Tibial artery (tissue), 4 donors: ENCODE measurements at regions not wholly inside any gene's neighbourhood (a gene's known extent, or its start where the extent isn't known, plus 50 kb on each side); places are given as distances from the start of the nearest gene placed in this dataset.

Experiments
- DNase-seq, 2 donors: peaks; one replicate each; pipeline ENCODE4 v3.0.0-alpha.2; 2019
- H3K27ac ChIP-seq, 2 donors: fragments of 200-600 bp; sonication (generic) in 1 of 2; 1 replicate in 1 of 2; 2 replicates in 1 of 2; pipeline ENCODE4 v1.5.1; 2018 to 2019; ENCODE audit warnings: mild to moderate bottlenecking in 1 of 2
- H3K27me3 ChIP-seq, 2 donors: fragments of 200-600 bp; sonication (generic) in 1 of 2; one replicate each; pipeline versions ENCODE4 v1.5.1 to v1.6.0; 2016 to 2019
- H3K36me3 ChIP-seq, 3 donors: fragments of 200-600 bp; sonication (generic) in 2 of 3; one replicate each; pipeline ENCODE4 v1.5.1; 2016 to 2019; ENCODE audit warnings: mild to moderate bottlenecking in 2 of 3
- H3K4me1 ChIP-seq, 4 donors: fragments of 200-600 bp; sonication (generic) in 2 of 4; 1 replicate in 3 of 4; 2 replicates in 1 of 4; pipeline ENCODE4 v1.5.1; 2016 to 2019
- H3K4me3 ChIP-seq, 2 donors: fragments of 200-600 bp; sonication (generic) in 1 of 2; 1 replicate in 1 of 2; 2 replicates in 1 of 2; pipeline ENCODE4 v1.5.1; 2018 to 2019; ENCODE audit warnings: mild to moderate bottlenecking in 2 of 2
- H3K9me3 ChIP-seq, 3 donors: fragments of 200-600 bp; sonication (generic) in 1 of 3; one replicate each; pipeline ENCODE4 v1.5.1; 2016 to 2019
- CTCF ChIP-seq, 2 experiments: fragments of 200-600 bp in 1 of 2; fragments of 450-650 bp in 1 of 2; IDR thresholded peaks; one replicate each; pipeline ENCODE4 v1.5.1; 2017 to 2019; ENCODE audit warnings: antibody characterized with exemption in 2 of 2, mild to moderate bottlenecking in 1 of 2, moderate library complexity in 1 of 2
- intact Hi-C: fragments of 100-400 bp; cut with DNase I; formaldehyde crosslinking; loops from one replicate; pipeline ENCODE4 v1.15.0; 2023; ENCODE audit warnings: low total_unique reads

- Histone ChIP-seq H3K36me3 (no peaks in the 10 kb centered on the region), H3K4me3 (no peak overlapping the region), H3K4me1 (peaks cover 0 to 58% (median 38%) of the 10 kb centered on the region in 4 donors), H3K27ac (no peak overlapping the region), H3K9me3 (no peaks in the 10 kb centered on the region), H3K27me3 (no peaks in the 10 kb centered on the region)
- TF ChIP-seq CTCF (IDR thresholded peaks at IDR 0.05) = no peak
- intact Hi-C loops = no loop called here
- no peak for DNase-seq
Observed at GRCh38 chr7:45975367-45975766, 54.3 kb upstream of the IGFBP3 start.

GRCh38 chr7:45974540-45975360 is 53.7 kb upstream of the IGFBP3 start:
- TF ChIP-seq CTCF (IDR thresholded peaks at IDR 0.05) = no peak
- intact Hi-C loops = no loop called here
- Histone ChIP-seq H3K36me3 (no peaks in the 10 kb centered on the region), H3K9me3 (no peaks in the 10 kb centered on the region), H3K27ac (no peak overlapping the region), H3K27me3 (no peaks in the 10 kb centered on the region), H3K4me3 (no peak overlapping the region), H3K4me1 (peaks cover 0 to 58% (median 39%) of the 10 kb centered on the region in 4 donors)
- DNase-seq = no peak

GRCh38 chr7:45973725-45974532 is 52.9 kb upstream of the IGFBP3 start:
- no peak for DNase-seq
- H3K27me3 ChIP-seq = no peaks in the 10 kb centered on the region
- H3K4me1 ChIP-seq = peaks cover 0 to 56% (median 32%) of the 10 kb centered on the region in 4 donors
- H3K27ac ChIP-seq = no peak overlapping the region
- H3K36me3 ChIP-seq = no peaks in the 10 kb centered on the region
- no peaks in the 10 kb centered on the region for H3K9me3 ChIP-seq
- intact Hi-C loops = no loop called here
- no peak for TF ChIP-seq CTCF (IDR thresholded peaks at IDR 0.05)
- no peak overlapping the region for H3K4me3 ChIP-seq

- no peaks in the 10 kb centered on the region for H3K27me3 ChIP-seq
- DNase-seq = no peak
- H3K9me3 ChIP-seq = no peaks in the 10 kb centered on the region
- TF ChIP-seq CTCF (IDR thresholded peaks at IDR 0.05) = no peak
- intact Hi-C loops = no loop called here
- H3K4me1 ChIP-seq = peaks cover 0 to 44% (median 22%) of the 10 kb centered on the region in 4 donors
- H3K27ac ChIP-seq = peak overlapping the region in 1 of 2 donors; percentile 21
- H3K36me3 ChIP-seq = no peaks in the 10 kb centered on the region
- no peak overlapping the region for H3K4me3 ChIP-seq
Observed at GRCh38 chr7:45972629-45973312, 51.7 kb upstream of the IGFBP3 start.

GRCh38 chr7:45971661-45972175 is 50.6 kb upstream of the IGFBP3 start:
- intact Hi-C loops = no loop called here
- H3K4me3 ChIP-seq = no peak overlapping the region
- H3K9me3 ChIP-seq = no peaks in the 10 kb centered on the region
- DNase-seq = peak in 1 of 2 donors; percentile 54
- H3K36me3 ChIP-seq = no peaks in the 10 kb centered on the region
- H3K27ac ChIP-seq = peak overlapping the region; percentile 53 to 67
- H3K4me1 ChIP-seq = peaks cover 0 to 34% (median 15%) of the 10 kb centered on the region in 4 donors
- no peaks in the 10 kb centered on the region for H3K27me3 ChIP-seq
- TF ChIP-seq CTCF (IDR thresholded peaks at IDR 0.05) = no peak
